ENCODE measurements at regions not wholly inside any gene's neighbourhood (a gene's known extent, or its start where the extent isn't known, plus 50 kb on each side); places are given as distances from the start of the nearest gene placed in this dataset.
"Not testable (repeated sequence)": the region's sequence is repeated elsewhere in the genome, so short reads cannot be mapped to it uniquely, and the experiment has no call there.

GRCh38 chr7:115352375-115352774 lies 430.5 kb downstream of the MDFIC start:
- DNase-seq (ENCODE audit: low spot score): no peak

- DNase-seq (ENCODE audit: low spot score): no peak
Measured at GRCh38 chr7:115350764-115351163, 428.9 kb downstream of the MDFIC start.

GRCh38 chr7:115349635-115350034 lies 427.7 kb downstream of the MDFIC start:
- DNase-seq (ENCODE audit: low spot score): no peak

DNA sequence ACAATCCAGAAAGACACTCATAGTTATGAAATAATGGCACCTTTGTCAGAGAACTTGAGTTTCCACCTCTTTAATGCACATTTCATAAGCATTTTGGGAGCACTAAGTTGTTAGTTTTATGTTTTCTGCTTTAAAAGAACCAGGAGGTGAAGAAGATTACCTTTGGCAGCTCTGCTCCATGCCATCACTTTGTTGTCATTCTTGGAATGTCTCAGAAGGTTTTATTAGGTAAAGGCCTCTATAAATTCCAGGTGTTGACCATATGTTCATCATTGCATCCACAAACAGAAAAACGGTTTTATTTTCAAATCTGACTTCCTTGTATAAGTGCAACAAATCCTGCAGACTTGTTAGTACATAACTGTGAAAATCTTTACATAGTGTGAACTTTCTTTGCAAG lies 424.8 kb downstream of the MDFIC start:
- no peak for DNase-seq (ENCODE audit: low spot score)

DNA sequence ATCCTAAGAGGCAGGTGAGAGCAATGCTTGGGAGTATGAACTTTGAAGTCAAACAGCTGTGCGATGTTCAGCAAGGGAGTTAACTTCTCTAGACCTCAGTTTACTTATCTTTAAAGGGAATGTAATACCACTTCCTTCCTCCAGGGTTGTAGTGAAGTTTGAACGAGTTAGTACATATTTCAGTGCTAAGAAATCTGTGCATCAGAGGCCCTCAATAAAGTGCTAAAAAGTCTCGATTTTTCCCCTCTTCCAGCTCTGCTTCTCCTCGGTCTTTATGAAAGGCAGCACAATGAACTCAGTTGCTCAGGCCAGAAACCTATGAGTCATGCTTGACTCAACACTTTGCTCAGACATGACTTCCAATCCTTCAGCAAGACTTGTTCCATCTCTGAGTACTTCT lies 418.9 kb downstream of the MDFIC start:
- no peak for DNase-seq (ENCODE audit: low spot score)

- no peak for DNase-seq (ENCODE audit: low spot score)
Measured at GRCh38 chr7:115338016-115338415, 416.1 kb downstream of the MDFIC start.

DNA sequence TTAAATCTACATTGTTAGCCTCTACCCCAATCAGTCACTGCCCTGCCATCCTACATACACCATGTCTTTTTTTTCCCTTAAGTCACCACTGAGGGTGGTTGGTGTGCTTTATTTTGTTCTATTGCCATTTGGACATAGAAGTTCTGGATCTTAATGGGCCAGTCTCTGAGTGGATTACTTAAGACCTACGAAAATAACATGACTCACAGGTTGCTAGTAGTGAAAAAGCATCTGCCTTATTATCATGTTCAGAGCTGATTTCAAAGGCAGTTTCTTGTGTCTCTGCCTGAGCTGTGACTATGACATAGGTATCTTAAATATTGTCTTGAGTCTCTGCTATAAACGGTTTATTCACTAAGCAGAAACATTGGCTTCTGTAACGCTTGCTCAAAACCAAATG lies 410.8 kb downstream of the MDFIC start:
- no peak for DNase-seq (ENCODE audit: low spot score)

DNA sequence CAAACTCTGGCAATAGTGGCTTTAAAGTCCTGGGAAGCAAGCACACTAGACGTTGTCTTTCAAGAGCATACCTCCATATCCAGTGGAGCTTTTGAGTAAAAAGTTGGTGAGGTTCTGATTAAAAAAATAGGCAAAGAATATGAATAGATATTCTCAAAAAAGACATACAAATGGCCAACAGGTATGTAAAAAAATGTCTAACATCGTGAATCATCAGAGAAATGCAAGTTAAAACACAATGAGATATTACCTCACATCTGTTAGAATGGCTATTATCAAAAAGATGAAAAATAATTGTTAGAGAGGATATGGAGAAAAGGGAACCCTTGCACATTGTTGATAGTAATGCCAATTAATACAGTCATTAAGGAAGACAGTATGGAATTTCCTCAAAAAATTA lies 407.1 kb downstream of the MDFIC start:
- DNase-seq (ENCODE audit: low spot score): no peak

- DNase-seq (ENCODE audit: low spot score): no peak
Measured at GRCh38 chr7:115328018-115328417, 406.1 kb downstream of the MDFIC start.

DNA sequence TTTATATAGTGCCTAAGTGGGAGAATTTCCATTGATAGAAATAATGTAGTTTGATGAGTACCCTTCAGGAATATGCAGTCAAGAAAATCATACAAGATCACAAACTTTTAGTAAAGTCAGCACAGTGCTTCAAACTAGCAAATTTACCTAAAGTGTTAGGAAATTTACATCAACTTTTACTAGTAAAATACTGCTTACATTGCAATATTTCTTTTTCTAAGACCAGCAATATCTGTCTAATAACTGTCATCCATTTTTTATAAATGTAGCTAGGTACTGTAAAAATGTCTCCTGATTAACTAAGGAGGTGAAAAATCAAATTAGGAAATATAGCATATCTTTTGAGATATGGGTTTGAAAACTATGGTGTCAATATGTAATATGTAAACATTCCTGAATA lies 405.4 kb downstream of the MDFIC start:
- no peak for DNase-seq (ENCODE audit: low spot score)

DNA sequence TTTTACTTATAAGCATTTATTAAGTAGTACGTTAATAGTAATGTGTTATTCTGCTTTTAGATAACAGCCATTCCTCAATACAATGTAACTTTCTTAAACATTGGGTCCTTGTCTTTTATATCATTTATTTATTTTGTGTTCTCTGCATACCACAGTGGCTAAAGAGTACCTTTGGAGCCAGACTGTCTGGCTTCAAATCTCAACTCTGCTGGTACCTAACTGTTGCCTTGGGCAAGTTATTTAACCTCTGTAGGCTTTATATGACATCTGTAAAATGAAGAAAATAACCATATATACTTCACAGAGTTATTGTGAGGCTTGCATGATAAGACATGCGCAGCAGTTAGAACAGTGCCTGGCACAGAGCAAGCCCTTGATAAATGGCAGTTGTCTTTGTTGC lies 397.6 kb downstream of the MDFIC start:
- DNase-seq (ENCODE audit: low spot score): no peak

- DNase-seq (ENCODE audit: low spot score): not testable (repeated sequence)
Measured at GRCh38 chr7:115310316-115310715, 388.4 kb downstream of the MDFIC start.

DNA sequence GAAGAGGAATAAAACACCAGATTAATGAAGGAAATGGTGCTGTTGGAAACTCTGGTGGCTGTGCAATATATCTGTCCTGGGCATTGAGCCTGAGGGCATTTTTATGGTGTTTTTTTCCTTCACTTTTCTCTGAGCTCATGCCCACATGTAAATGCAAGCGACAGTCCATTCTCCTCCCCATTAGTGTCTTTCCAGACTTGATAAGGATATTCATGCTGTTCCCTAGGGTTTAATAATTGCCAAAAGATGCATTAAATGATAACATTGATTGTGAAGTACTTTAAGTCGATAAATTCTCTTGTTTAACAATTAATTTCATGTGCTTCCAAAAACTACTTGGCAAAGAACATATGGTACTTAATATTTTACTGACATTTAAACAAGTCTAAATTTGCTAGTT lies 384.7 kb downstream of the MDFIC start:
- DNase-seq (ENCODE audit: low spot score): no peak

DNA sequence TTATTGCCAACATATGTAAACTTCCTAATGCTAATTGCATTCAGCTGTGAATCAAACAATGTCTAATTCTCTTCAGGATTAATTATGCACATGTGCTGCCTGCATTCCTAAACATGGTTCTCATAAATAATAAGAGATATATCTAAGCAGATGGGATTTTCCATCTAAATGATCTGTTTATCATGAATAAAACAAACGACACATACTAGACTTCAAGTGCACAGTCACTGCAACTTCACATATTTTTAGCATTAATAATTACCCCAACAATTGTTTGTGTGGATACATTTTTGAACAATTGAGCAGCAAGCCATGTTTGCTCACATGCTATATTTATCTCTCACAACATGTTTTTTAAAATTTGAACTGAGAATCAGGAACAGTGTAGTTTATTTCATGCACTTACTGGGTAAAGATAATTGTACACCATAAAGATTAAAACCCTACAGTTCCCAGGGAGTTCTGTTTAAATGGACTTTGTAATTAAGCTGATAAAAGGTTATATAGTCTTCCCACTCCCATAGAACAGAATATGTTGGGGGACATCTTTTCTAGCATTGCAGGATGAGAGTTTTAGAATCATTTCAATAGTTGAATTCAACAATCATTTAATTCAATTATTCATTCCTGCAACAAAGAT lies 378.5 kb downstream of the MDFIC start:
- no peak for DNase-seq (ENCODE audit: low spot score)

DNA sequence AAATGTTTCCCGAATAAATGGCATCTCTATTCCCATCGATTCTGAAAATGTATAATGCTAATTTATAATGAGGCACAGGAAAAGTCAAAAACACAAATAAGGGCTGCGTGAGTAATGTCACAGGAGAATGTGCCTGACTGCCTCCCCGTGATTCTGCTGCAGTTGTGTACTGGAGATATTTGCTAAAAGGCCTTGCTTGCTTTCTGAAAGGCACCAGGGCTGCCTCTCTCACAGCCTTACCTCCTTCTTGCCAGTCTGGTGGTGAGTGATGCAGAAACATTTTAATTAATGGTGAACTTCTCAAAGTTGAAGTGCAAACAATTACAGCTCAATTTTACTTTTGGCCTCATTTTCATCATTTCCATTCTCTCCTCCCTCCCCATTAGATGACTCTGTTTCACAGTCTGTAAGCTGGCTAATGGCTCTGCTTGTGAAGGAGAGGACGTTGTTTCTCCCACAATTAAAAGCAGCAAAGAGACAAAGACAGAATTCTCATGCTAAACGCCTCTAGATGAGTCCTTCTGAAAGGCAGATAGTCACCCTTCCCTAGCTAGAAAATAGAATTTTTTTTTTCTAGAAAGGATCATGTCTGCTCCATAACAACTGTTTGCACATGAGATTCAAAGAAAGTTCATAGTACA lies 377.6 kb downstream of the MDFIC start:
- DNase-seq (ENCODE audit: low spot score): no peak

DNA sequence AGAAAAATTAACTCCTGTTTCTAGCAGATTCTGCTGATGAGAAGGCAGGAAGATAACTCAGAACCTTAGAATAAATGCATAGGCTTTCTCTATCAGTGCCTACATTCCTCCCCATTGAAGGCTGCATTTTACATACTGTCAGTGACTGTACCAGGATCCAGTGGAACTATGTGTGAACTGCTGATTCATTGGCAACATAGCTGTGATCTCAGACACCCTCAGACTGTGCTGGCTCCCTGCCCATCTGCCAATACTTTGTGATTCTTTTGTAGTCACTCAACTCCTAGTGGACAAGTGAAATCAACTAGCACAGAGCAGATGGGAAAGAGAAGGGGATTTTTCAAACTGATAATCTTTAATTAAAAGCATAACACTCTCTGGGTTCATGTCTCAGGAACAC lies 375.8 kb downstream of the MDFIC start:
- no peak for DNase-seq (ENCODE audit: low spot score)

- DNase-seq (ENCODE audit: low spot score): no peak
Measured at GRCh38 chr7:115293628-115294240, 371.8 kb downstream of the MDFIC start.

GRCh38 chr7:115292381-115292780 lies 370.5 kb downstream of the MDFIC start:
- no peak for DNase-seq (ENCODE audit: low spot score)

GRCh38 chr7:115289971-115290370 lies 368.1 kb downstream of the MDFIC start:
- DNase-seq (ENCODE audit: low spot score): no peak

DNA sequence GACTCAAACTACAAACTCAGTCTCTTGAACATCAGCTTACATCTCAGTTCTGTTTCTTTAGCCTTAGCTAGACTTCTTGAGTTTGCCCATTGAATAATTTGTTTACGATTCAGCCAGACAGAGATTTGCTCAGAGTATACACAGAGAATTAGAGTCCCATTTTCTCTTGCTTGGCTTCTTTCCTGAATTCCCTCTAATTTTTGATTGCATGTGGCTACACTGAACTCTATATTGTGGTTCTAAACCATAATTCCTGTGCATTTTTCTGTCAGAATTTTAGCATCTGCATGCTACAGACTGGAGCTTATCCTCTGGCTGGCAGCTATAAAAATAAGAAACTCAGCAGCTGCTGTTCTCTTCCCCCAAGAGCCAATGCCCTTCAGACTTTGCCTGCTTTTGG lies 354.9 kb downstream of the MDFIC start:
- no peak for DNase-seq (ENCODE audit: low spot score)

DNA sequence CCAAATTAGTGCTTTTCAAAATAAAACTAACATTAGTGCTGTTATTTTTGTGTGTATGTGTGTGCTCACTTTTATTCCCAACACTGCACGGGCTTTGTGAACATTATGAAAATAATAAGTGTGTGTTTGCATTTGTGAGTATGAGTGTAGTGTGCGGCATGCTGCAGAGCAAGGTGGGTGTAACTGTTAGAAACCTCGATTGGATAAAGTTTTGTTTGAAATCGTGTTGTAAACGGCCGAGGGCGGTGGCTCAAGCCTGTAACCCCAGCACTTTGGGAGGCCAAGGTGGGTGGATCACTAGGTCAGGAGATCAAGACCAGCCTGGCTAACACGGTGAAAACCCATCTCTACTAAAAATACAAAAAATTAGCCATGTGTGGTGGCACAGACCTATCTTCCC lies 352.0 kb downstream of the MDFIC start:
- DNase-seq (ENCODE audit: low spot score): not testable (repeated sequence)

DNA sequence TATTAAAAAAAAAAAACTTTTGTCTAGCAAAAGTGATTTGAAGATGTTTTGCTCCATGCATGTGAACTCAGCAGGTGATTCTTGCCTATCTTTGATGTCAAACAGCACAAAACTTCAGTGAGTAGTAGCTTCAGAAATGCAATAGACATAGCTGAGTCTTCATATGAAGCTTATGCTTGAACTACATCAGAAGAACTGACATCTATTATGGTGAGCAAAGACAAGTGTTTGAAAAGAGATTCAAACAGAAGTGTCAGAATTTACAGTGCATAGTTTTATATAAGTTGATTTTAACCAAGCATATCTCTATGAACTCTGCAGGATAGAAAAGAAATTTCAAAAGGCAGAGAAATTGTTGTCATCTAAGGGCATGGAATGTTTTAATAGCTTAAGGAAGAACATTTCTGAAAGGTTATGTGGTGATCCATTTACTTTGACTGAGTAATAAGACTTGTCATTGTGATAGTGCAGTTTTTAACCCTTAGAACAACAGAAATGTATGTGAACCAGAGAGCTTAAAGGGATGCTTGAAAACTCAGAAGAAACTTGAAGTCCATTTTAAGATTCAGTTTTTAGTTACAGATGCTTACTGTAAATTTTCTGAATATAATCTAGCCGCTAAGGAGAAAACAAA lies 351.4 kb downstream of the MDFIC start:
- no peak for DNase-seq (ENCODE audit: low spot score)
